Vagina (tissue), 2 donors: ENCODE measurements at regions not wholly inside any gene's neighbourhood (a gene's known extent, or its start where the extent isn't known, plus 50 kb on each side); places are given as distances from the start of the nearest gene placed in this dataset.

Source experiments
- DNase-seq, 2 donors: peaks; one replicate each; pipeline ENCODE4 v3.0.0-alpha.2; 2017; ENCODE audit errors: extremely low spot score in 2 of 2
- H3K27ac ChIP-seq: fragments of 200-600 bp; sonication (generic); one replicate; pipeline ENCODE4 v1.5.1; 2019
- H3K27me3 ChIP-seq: fragments of 200-600 bp; sonication (generic); one replicate; pipeline ENCODE4 v1.5.1; 2019
- H3K36me3 ChIP-seq, 2 donors: fragments of 200-600 bp; sonication (generic); one replicate each; pipeline ENCODE4 v1.5.1; 2017 to 2019
- H3K4me1 ChIP-seq: fragments of 200-600 bp; sonication (generic); one replicate; pipeline ENCODE4 v1.5.1; 2019
- H3K4me3 ChIP-seq, 2 donors: fragments of 200-600 bp; sonication (generic); 1 replicate in 1 of 2; 2 replicates in 1 of 2; pipeline ENCODE4 v1.5.1; 2016 to 2019
- H3K9me3 ChIP-seq: fragments of 200-600 bp; sonication (generic); one replicate; pipeline ENCODE4 v1.5.1; 2019
- CTCF ChIP-seq, 3 experiments: fragments of 450-650 bp in 2 of 3; fragments of 200-600 bp in 1 of 3; sonication (generic) in 1 of 3; IDR thresholded peaks; one replicate each; pipeline ENCODE4 v1.5.1; 2017 to 2019; ENCODE audit warnings: antibody characterized with exemption in 3 of 3, mild to moderate bottlenecking in 2 of 3, moderate library complexity in 2 of 3
- POLR2A ChIP-seq, 2 donors: fragments of 450-650 bp; IDR thresholded peaks; one replicate each; pipeline ENCODE4 v1.6.1; 2017; ENCODE audit warnings: antibody characterized with exemption in 2 of 2, mild to moderate bottlenecking in 2 of 2, moderate library complexity in 2 of 2
- POLR2AphosphoS5 ChIP-seq, 2 donors: sonication (generic); formaldehyde crosslinking; IDR thresholded peaks; one replicate each; pipeline ENCODE4 v1.9.0; 2017; ENCODE audit warnings: antibody characterized with exemption in 2 of 2, mild to moderate bottlenecking in 2 of 2, low read depth in 1 of 2; ENCODE audit not compliant: insufficient read depth in 1 of 2
- intact Hi-C: fragments of 100-400 bp; cut with DNase I; formaldehyde crosslinking; loops from one replicate; pipeline ENCODE4 v1.15.1; 2023

DNA sequence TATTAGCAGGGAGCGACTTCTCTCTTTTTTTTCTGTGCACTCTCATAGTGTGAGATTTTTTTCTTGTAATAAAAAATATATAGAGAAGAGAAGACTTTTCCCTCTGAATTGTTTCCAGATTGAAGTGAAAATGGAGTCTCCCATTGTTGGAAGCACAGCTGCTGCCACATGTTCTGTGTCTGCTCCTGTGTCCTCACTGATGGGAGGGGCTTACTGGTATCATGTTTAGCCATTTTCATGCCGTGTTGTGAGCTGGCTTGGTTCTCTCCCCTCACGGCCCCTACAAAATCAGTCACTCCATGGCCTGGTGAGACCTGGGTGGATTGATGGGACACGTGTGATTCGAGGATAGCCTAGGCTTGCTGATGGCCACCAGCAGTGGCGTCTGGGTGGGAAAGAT lies 379.7 kb upstream of the DDHD1 start:
- no peak overlapping the region for H3K27ac ChIP-seq
- no peaks in the 10 kb centered on the region for H3K27me3 ChIP-seq
- H3K4me1 ChIP-seq: peaks cover 12% of the 10 kb centered on the region
- intact Hi-C loops: loop anchor here (10.0 kb wide), 1 partner anchor 642 kb away; no protein-coding TSS in a partner anchor
- no peaks in the 10 kb centered on the region for H3K36me3 ChIP-seq
- H3K9me3 ChIP-seq: no peaks in the 10 kb centered on the region
- no peak for DNase-seq
- TF ChIP-seq POLR2A (IDR thresholded peaks at IDR 0.05) (no peak), POLR2AphosphoS5 (IDR thresholded peaks at IDR 0.05; ENCODE audit: insufficient read depth in 1 of 2, low read depth in 1 of 2) (no peak), CTCF (IDR thresholded peaks at IDR 0.05) (no peak)
- no peak overlapping the region for H3K4me3 ChIP-seq

DNA sequence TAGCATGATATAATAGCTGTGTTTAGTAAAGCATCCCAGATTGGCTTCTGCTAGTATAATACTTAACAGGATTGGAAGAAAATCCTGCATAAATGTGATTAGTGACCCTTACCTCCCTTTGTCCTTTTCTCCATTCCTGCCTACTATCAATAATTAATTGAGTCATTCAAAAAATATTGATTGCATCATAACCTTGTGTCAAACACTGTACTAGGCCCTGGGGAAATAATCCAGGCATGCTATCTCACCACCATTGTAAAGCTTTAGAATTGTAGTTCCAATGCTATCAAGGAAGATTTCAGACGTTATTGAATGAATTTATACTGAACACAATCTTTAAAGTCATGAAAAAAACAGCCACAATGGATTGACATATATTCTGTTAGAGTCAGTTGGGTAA lies 378.6 kb upstream of the DDHD1 start:
- no peaks in the 10 kb centered on the region for H3K9me3 ChIP-seq
- no peak overlapping the region for H3K27ac ChIP-seq
- peaks cover 3% of the 10 kb centered on the region for H3K4me1 ChIP-seq
- TF ChIP-seq POLR2AphosphoS5 (IDR thresholded peaks at IDR 0.05; ENCODE audit: insufficient read depth in 1 of 2, low read depth in 1 of 2): no peak
- no peak for TF ChIP-seq CTCF (IDR thresholded peaks at IDR 0.05)
- TF ChIP-seq POLR2A (IDR thresholded peaks at IDR 0.05): no peak
- intact Hi-C loops: loop anchor here (10.0 kb wide), 1 partner anchor 643 kb away; no protein-coding TSS in a partner anchor
- DNase-seq: no peak
- H3K36me3 ChIP-seq: no peaks in the 10 kb centered on the region
- H3K4me3 ChIP-seq: no peak overlapping the region
- no peaks in the 10 kb centered on the region for H3K27me3 ChIP-seq

DNA sequence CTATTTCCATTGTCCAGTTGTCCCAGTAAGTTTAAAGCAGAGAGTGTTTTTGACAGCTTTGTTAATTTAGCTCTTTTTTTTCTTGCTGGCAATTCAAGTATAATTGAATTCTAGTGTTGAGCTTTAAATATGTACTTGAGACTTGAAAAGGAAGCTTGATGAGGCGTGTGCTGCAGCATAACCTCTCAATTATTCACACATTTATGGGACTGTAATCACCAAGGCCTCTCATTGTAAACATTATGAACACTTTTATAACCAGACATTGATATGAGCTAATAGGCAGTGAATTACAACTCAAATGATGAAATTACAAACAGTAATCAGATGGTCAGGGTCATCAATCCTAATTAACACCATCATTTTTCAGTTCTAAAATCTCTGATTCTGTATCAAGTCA lies 378.0 kb upstream of the DDHD1 start:
- intact Hi-C loops: loop anchor here (10.0 kb wide), 1 partner anchor 644 kb away; no protein-coding TSS in a partner anchor
- H3K4me3 ChIP-seq: no peak overlapping the region
- H3K4me1 ChIP-seq: no peaks in the 10 kb centered on the region
- H3K9me3 ChIP-seq: no peaks in the 10 kb centered on the region
- no peaks in the 10 kb centered on the region for H3K36me3 ChIP-seq
- DNase-seq: no peak
- no peak overlapping the region for H3K27ac ChIP-seq
- TF ChIP-seq POLR2AphosphoS5 (IDR thresholded peaks at IDR 0.05; ENCODE audit: insufficient read depth in 1 of 2, low read depth in 1 of 2) (no peak), CTCF (IDR thresholded peaks at IDR 0.05) (no peak), POLR2A (IDR thresholded peaks at IDR 0.05) (no peak)
- H3K27me3 ChIP-seq: no peaks in the 10 kb centered on the region

DNA sequence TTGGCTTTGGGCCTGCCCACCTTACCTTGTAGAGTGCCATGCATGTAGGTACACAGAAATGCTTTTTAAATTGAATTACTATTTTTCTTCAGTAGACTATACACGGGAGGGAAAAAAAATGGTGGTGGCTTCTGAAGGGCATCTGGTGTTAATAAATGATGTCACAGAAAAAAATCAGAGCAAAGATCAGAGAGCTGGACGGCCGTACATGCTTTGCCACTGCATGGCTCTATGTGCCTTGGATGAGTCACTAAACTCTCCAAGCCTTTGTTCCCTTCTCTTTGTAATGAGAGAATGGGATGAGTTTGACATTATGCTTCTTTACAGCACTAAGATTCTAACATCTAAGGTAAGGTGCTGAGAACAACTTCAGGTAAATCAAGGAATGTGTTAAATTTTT lies 376.4 kb upstream of the DDHD1 start:
- intact Hi-C loops: no loop called here
- peaks cover 4% of the 10 kb centered on the region for H3K4me1 ChIP-seq
- TF ChIP-seq POLR2A (IDR thresholded peaks at IDR 0.05) (no peak), CTCF (IDR thresholded peaks at IDR 0.05) (no peak), POLR2AphosphoS5 (IDR thresholded peaks at IDR 0.05; ENCODE audit: insufficient read depth in 1 of 2, low read depth in 1 of 2) (no peak)
- no peak for DNase-seq
- no peaks in the 10 kb centered on the region for H3K27me3 ChIP-seq
- no peak overlapping the region for H3K4me3 ChIP-seq
- H3K27ac ChIP-seq: no peak overlapping the region
- H3K9me3 ChIP-seq: no peaks in the 10 kb centered on the region
- no peaks in the 10 kb centered on the region for H3K36me3 ChIP-seq

- peaks cover 4% of the 10 kb centered on the region for H3K4me1 ChIP-seq
- no peak overlapping the region for H3K4me3 ChIP-seq
- no peaks in the 10 kb centered on the region for H3K27me3 ChIP-seq
- no peaks in the 10 kb centered on the region for H3K9me3 ChIP-seq
- intact Hi-C loops: no loop called here
- no peak for TF ChIP-seq CTCF (IDR thresholded peaks at IDR 0.05)
- no peak for TF ChIP-seq POLR2AphosphoS5 (IDR thresholded peaks at IDR 0.05; ENCODE audit: insufficient read depth in 1 of 2, low read depth in 1 of 2)
- no peak for TF ChIP-seq POLR2A (IDR thresholded peaks at IDR 0.05)
- no peaks in the 10 kb centered on the region for H3K36me3 ChIP-seq
- H3K27ac ChIP-seq: no peak overlapping the region
- no peak for DNase-seq
These were observed 375.1 kb upstream of the DDHD1 start for GRCh38 chr14:53528185-53528671.
